Pancreas (tissue), 10 donors: ENCODE measurements at regions not wholly inside any gene's neighbourhood (a gene's known extent, or its start where the extent isn't known, plus 50 kb on each side); places are given as distances from the start of the nearest gene placed in this dataset.

ENCODE experiments used
- ATAC-seq, 4 donors: fragments of 200-7000 bp; cut with Tn5 transposase; one replicate each; pipeline versions ENCODE4 v1.8.0 to v1.9.1; 2020; ENCODE audit warnings: mild to moderate bottlenecking in 4 of 4, moderate library complexity in 4 of 4
- DNase-seq, 6 donors: peaks; one replicate each; pipeline ENCODE4 v3.0.0-alpha.2; 2020
- FAIRE-seq: peaks from 2 replicates; lab custom pipeline; 2012; peaks lifted over from hg19 to GRCh38; lab: Jason Lieb, UNC
- H3K27ac ChIP-seq, 4 donors: fragments of 200-600 bp; sonication (generic); 1 replicate in 3 of 4; 2 replicates in 1 of 4; pipeline versions ENCODE4 v1.5.0 to v1.8.0; 2020
- H3K27me3 ChIP-seq, 4 donors: fragments of 200-600 bp; one replicate each; pipeline ENCODE4 v1.8.0; 2021
- H3K36me3 ChIP-seq, 3 donors: fragments of 200-600 bp; sonication (generic) in 1 of 3; one replicate each; pipeline versions ENCODE4 v1.5.0 to v1.8.0; 2020 to 2021
- H3K4me1 ChIP-seq, 3 donors: fragments of 200-600 bp; one replicate each; pipeline ENCODE4 v1.8.0; 2021
- H3K4me3 ChIP-seq, 4 donors: fragments of 200-600 bp; sonication (generic) in 2 of 4; one replicate each; pipeline versions ENCODE4 v1.5.0 to v1.8.0; 2020 to 2021
- H3K9me3 ChIP-seq, 4 donors: fragments of 200-600 bp; one replicate each; pipeline ENCODE4 v1.8.0; 2021
- WGBS, 2 donors: extraction: QIAGEN DNeasy Blood & Tissue Kit; methylation state at CpG; one replicate each; pipeline ENCODE4 v1.1.7; 2013; 5-methylcytosine and 5-hydroxymethylcytosine counted together
- intact Hi-C, 3 donors: fragments of 100-400 bp; cut with DNase I; formaldehyde crosslinking; loops; one replicate each; pipeline versions ENCODE4 v1.11.1 to v1.14.2; 2022
- TF ChIP-seq, protein P1 (sequence below), 4 donors: fragments of 200-600 bp; sonication (generic) in 3 of 4; IDR thresholded peaks; one replicate each; pipeline versions ENCODE4 v1.5.0 to v1.8.0; 2021; ENCODE audit warnings: antibody characterized with exemption in 4 of 4
- donor health status: healthy with polysubstance abuse.
- donor health status: DM: no; HTN: no; CAD: no; lungs with moderate emphysema.
- donor health status: DM: no; HTN: no; CAD: no.
- donor health status: control.
- donor health status: control.
- donor health status: Bipolar disorder and iron deficiency.
- donor health status: DM: yes; HTN: yes; CAD: no.
- donor health status: DM: no; HTN: no; CAD: no.
- donor health status: DM: no; HTN: no; CAD: no.
- donor health status: DM: yes; HTN: yes; CAD: no.

GRCh38 chr12:92210071-92210470, 64.4 kb upstream of the BTG1 start:
- H3K27me3 ChIP-seq, result no peaks in the 10 kb centered on the region
- TF ChIP-seq, protein P1, sequence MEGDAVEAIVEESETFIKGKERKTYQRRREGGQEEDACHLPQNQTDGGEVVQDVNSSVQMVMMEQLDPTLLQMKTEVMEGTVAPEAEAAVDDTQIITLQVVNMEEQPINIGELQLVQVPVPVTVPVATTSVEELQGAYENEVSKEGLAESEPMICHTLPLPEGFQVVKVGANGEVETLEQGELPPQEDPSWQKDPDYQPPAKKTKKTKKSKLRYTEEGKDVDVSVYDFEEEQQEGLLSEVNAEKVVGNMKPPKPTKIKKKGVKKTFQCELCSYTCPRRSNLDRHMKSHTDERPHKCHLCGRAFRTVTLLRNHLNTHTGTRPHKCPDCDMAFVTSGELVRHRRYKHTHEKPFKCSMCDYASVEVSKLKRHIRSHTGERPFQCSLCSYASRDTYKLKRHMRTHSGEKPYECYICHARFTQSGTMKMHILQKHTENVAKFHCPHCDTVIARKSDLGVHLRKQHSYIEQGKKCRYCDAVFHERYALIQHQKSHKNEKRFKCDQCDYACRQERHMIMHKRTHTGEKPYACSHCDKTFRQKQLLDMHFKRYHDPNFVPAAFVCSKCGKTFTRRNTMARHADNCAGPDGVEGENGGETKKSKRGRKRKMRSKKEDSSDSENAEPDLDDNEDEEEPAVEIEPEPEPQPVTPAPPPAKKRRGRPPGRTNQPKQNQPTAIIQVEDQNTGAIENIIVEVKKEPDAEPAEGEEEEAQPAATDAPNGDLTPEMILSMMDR (IDR thresholded peaks at IDR 0.05), result no peak
- H3K27ac ChIP-seq, result no peak overlapping the region
- FAIRE-seq (no peak), ATAC-seq (no peak), DNase-seq (no peak)
- intact Hi-C loops, result no loop called here
- H3K4me3 ChIP-seq, result no peak overlapping the region
- WGBS, 2 donors, result 89 to 95% methylated on average over 4 of the region's 4 CpGs
- H3K4me1 ChIP-seq, result no peaks in the 10 kb centered on the region
- no peaks in the 10 kb centered on the region for H3K36me3 ChIP-seq
- no peaks in the 10 kb centered on the region for H3K9me3 ChIP-seq

GRCh38 chr12:92208613-92209121, 63.0 kb upstream of the BTG1 start:
- 68 to 77% methylated on average over 6 of the region's 6 CpGs for WGBS, 2 donors
- H3K9me3 ChIP-seq, result no peaks in the 10 kb centered on the region
- DNase-seq, result no peak
- no peak overlapping the region for H3K4me3 ChIP-seq
- H3K36me3 ChIP-seq, result no peaks in the 10 kb centered on the region
- H3K27me3 ChIP-seq, result no peaks in the 10 kb centered on the region
- peak in 3 of 4 donors; percentile 36 to 82 (median 79) for ATAC-seq
- TF ChIP-seq, protein P1 (IDR thresholded peaks at IDR 0.05), result no peak
- intact Hi-C loops, result no loop called here
- peak overlapping the region in 1 of 4 donors; percentile 28 for H3K27ac ChIP-seq
- H3K4me1 ChIP-seq, result no peaks in the 10 kb centered on the region
- no peak for FAIRE-seq

- no peak for FAIRE-seq
- no peak for ATAC-seq
- TF ChIP-seq, protein P1 (IDR thresholded peaks at IDR 0.05), result no peak
- no peaks in the 10 kb centered on the region for H3K4me1 ChIP-seq
- no peak overlapping the region for H3K4me3 ChIP-seq
- no peaks in the 10 kb centered on the region for H3K27me3 ChIP-seq
- DNase-seq, result no peak
- H3K9me3 ChIP-seq, result no peaks in the 10 kb centered on the region
- intact Hi-C loops, result no loop called here
- H3K27ac ChIP-seq, result no peak overlapping the region
- WGBS, 2 donors, result 83 to 92% methylated on average over 1 of the region's 1 CpG
- H3K36me3 ChIP-seq, result no peaks in the 10 kb centered on the region
These were observed 61.0 kb upstream of the BTG1 start for GRCh38 chr12:92206596-92206995.

GRCh38 chr12:92206011-92206410, 60.4 kb upstream of the BTG1 start:
- TF ChIP-seq, protein P1 (IDR thresholded peaks at IDR 0.05), result no peak
- Histone ChIP-seq H3K27me3 (no peaks in the 10 kb centered on the region), H3K4me1 (no peaks in the 10 kb centered on the region), H3K27ac (no peak overlapping the region), H3K4me3 (no peak overlapping the region), H3K36me3 (no peaks in the 10 kb centered on the region), H3K9me3 (no peaks in the 10 kb centered on the region)
- ATAC-seq (no peak), DNase-seq (no peak), FAIRE-seq (no peak)
- intact Hi-C loops, result no loop called here
- WGBS, 2 donors, result 97 to 98% methylated on average over 1 of the region's 1 CpG

DNA sequence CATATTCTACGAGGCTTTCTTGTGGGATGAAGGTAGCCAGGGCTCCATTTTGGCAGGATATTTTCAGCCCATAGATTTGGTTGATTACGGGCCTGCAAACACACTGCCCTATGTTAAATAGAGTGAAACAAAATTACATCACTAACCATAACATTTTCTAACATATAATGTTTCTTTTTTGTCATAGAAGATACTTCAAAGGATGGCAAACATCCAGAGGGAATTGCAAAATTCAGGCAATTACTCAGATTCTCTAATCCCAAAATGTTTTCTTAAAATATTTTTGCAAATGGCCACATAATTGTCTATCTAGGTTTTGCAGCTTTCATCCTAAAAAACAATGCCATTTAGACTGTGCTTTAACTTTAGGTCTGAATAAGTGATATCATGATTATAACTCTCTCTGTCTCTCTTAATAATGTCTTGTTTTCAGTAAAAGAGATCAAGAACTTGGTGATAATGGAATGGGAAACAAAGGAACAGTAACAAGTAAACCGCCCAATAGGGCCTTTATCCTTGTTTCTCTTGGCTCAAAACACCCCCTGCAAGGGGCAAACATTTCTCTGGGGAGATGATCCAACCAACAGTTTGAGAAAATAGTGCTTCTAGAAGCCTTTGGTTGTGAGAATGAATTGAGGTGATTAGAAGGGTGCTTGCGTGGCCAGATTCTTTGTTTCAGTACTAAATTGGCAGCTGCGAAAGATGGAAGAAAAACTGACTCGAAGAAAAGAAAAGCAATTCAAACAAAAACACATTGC, 54.4 kb upstream of the BTG1 start:
- FAIRE-seq, result no peak
- no peak for ATAC-seq
- H3K4me3 ChIP-seq, result no peak overlapping the region
- H3K9me3 ChIP-seq, result no peaks in the 10 kb centered on the region
- DNase-seq, result no peak
- H3K36me3 ChIP-seq, result no peaks in the 10 kb centered on the region
- 88 to 93% methylated on average over 6 of the region's 6 CpGs for WGBS, 2 donors
- H3K27me3 ChIP-seq, result no peaks in the 10 kb centered on the region
- no peaks in the 10 kb centered on the region for H3K4me1 ChIP-seq
- no peak overlapping the region for H3K27ac ChIP-seq
- intact Hi-C loops, result no loop called here
- TF ChIP-seq, protein P1 (IDR thresholded peaks at IDR 0.05), result no peak
